GM12873 (cell line): ENCODE measurements at regions not wholly inside any gene's neighbourhood (a gene's known extent, or its start where the extent isn't known, plus 50 kb on each side); places are given as distances from the start of the nearest gene placed in this dataset.
A peak's percentile ranks its signal among the peaks of the same experiment; 100 is the strongest.

Experiments
- TF ChIP-seq, protein P1 (sequence below): IDR thresholded peaks from 2 replicates; pipeline ENCODE4 v1.5.1; 2012; ENCODE audit warnings: low read depth, mild to moderate bottlenecking, moderate library complexity, low read length, control low read depth; ENCODE audit not compliant: insufficient read depth; ENCODE audit errors: missing control alignments

DNA sequence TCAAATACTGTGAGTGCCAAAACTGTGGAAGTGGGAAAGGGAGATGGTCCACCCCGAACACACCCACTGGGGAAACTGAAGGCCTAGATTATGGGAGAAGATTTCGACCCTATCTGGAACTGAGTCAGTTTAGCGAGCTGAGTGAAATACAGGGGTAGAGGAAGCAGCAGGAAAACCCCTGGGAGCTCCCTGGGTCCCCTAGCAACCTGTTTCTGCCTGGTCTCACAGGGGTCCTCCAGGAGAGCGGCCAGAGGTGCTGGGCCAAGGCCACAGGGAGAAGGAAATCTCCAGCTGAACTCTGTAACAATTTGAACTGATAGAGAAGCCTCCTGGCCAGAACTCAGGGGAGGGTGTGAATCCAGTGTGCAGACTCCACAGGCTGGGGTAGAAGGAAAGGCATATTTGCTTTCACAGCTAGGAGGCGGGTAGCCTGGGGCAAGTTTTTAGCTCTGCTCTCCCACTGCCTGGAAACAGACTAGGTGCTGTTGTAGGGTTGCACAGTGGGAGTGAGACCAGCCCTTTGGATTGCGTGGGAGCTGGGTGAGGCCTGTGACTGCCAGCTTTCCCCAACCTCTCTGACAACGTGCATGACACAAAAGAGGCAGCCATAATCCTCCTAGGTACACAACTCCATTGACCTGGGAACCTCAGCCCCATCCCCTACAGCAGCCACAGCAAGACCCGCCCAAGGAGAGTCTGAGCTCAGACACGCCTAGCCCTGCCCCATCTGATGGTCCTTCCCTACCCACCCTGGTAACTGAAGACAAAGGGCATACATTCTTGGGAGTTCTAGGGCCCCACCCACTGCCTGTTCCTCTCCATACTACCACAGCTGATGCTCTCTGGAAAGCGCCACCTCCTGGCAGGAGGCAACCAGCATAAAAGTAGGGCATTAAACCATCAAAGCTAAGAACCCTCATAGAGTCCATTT lies 78.8 kb upstream of the GPBP1 start:
- TF ChIP-seq, protein P1, sequence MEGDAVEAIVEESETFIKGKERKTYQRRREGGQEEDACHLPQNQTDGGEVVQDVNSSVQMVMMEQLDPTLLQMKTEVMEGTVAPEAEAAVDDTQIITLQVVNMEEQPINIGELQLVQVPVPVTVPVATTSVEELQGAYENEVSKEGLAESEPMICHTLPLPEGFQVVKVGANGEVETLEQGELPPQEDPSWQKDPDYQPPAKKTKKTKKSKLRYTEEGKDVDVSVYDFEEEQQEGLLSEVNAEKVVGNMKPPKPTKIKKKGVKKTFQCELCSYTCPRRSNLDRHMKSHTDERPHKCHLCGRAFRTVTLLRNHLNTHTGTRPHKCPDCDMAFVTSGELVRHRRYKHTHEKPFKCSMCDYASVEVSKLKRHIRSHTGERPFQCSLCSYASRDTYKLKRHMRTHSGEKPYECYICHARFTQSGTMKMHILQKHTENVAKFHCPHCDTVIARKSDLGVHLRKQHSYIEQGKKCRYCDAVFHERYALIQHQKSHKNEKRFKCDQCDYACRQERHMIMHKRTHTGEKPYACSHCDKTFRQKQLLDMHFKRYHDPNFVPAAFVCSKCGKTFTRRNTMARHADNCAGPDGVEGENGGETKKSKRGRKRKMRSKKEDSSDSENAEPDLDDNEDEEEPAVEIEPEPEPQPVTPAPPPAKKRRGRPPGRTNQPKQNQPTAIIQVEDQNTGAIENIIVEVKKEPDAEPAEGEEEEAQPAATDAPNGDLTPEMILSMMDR: peak; percentile 36

DNA sequence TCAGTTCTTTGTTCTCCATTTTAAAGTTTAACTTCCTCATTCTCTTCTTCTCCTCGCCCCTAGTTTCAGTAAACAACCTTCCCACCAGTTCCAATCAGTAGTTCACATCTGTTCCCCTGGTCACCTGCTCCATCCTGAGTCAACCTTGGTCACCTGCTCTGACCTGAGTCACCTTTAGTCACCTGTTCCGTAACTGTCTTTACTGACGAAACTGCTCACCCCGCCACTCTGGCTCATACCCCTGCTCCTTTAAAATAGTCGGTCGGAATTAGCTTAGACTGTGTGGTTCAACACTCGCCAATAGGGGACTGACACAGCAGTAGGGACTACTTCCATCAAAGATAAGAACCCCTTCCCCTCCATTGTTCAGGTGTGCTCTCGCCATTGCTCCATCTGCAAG lies 76.3 kb upstream of the GPBP1 start:
- TF ChIP-seq, protein P1: no peak

GRCh38 chr5:57102189-57102904 lies 71.5 kb upstream of the GPBP1 start:
- TF ChIP-seq, protein P1: no peak

GRCh38 chr5:57102905-57103255 lies 71.0 kb upstream of the GPBP1 start:
- TF ChIP-seq, protein P1: no peak

- TF ChIP-seq, protein P1: no peak
Observed at GRCh38 chr5:57103317-57103907, 70.4 kb upstream of the GPBP1 start.

DNA sequence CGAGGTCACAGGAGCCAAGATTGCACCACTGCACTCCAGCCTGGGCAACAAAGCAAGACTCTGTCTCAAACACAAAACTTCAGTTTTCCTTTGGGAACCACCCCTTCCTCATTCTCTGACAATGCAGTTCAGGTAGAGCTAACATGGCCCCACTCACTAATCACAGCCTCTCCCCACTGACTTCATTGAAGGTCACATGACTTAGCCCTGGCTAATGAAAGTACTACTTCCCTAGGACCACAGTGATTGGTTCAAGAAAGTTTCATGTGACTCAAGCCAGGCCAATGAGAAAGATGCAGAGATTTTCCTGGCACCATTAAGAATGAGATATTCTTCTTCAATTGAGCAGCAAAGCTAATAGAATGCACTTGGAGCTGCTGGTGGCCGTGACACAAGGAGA lies 67.2 kb upstream of the GPBP1 start:
- TF ChIP-seq, protein P1: no peak

DNA sequence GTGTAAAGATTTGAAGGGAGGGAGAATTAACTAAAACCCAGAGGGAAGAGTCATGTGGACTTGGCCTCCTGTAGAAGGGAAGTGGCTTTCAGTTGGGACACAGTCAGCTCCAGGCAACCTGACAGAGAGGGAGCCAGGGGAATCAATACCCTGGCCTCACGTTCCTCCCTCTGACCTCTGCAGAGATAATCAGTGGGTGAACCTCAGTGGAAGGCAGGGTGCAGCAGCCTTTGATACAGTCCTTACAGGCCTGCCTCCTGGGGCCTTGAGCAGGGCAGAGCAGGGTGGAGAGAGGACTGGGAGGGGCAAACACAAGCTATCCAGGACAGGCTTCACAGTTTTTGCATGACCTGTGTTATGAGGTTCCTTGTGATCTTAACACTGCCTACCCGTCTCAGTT lies 61.9 kb upstream of the GPBP1 start:
- TF ChIP-seq, protein P1: no peak
